WERI-Rb-1 (cell line): ENCODE measurements at regions not wholly inside any gene's neighbourhood (a gene's known extent, or its start where the extent isn't known, plus 50 kb on each side); places are given as distances from the start of the nearest gene placed in this dataset.

Source experiments
- DNase-seq: peaks from one replicate; pipeline ENCODE4 v3.0.0-alpha.2; 2020
- H3K27ac ChIP-seq: fragments of 250-450 bp; sonication (Bioruptor Pico); 2 replicates; pipeline ENCODE4 v1.5.1; 2020; ENCODE audit warnings: mild to moderate bottlenecking, moderate library complexity
- H3K27me3 ChIP-seq: fragments of 250-450 bp; sonication (Bioruptor Pico); 2 replicates; pipeline ENCODE4 v1.5.1; 2021; ENCODE audit warnings: mild to moderate bottlenecking, low read depth, moderate library complexity; ENCODE audit not compliant: insufficient read depth, severe bottlenecking
- H3K36me3 ChIP-seq: fragments of 250-450 bp; sonication (Bioruptor Pico); 2 replicates; pipeline ENCODE4 v1.5.1; 2020; ENCODE audit warnings: mild to moderate bottlenecking, moderate library complexity
- H3K4me3 ChIP-seq: 2 replicates; pipeline ENCODE4 v1.5.1; 2011; ENCODE audit warnings: low read depth, mild to moderate bottlenecking, control low read depth, low read length
- H3K9me3 ChIP-seq: fragments of 250-450 bp; sonication (Bioruptor Pico); 2 replicates; pipeline ENCODE4 v1.5.1; 2021; ENCODE audit warnings: mild to moderate bottlenecking, moderate library complexity; ENCODE audit not compliant: severe bottlenecking
- TF ChIP-seq, protein P1 (sequence below): IDR thresholded peaks from 2 replicates; pipeline ENCODE4 v1.5.1; 2011; ENCODE audit warnings: low read depth, mild to moderate bottlenecking, control low read depth, inconsistent platforms, low read length

DNA sequence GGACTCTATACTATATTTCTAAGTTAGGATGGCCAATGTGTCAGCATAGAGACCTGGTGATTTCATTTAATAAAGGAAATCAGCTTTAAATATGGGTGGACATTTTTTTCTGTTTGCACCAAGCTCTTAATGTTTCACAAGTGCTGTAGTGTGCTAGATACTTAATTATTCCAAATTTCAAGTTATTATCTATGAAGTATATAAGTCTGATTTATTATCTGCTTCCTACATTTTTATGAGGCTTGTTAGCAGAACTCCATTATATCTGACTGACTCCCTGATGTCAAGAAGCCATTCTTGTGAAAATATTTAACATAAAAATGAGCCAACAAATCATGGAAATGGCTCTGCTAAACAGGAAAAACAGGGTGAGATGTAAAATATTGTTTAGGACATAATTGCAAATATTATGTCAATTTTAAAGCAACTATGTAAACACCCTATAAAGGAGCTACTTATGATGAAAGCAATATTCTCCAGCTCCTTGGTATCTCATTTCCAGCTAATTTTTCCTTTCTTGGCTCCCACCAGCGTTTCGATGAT is 1415.2 kb downstream of the GATA3 start:
- no peak for DNase-seq
- Histone ChIP-seq H3K9me3 (no peaks in the 10 kb centered on the region), H3K36me3 (no peaks in the 10 kb centered on the region), H3K4me3 (no peak overlapping the region), H3K27me3 (no peaks in the 10 kb centered on the region), H3K27ac (no peak overlapping the region)
- TF ChIP-seq, protein P1, sequence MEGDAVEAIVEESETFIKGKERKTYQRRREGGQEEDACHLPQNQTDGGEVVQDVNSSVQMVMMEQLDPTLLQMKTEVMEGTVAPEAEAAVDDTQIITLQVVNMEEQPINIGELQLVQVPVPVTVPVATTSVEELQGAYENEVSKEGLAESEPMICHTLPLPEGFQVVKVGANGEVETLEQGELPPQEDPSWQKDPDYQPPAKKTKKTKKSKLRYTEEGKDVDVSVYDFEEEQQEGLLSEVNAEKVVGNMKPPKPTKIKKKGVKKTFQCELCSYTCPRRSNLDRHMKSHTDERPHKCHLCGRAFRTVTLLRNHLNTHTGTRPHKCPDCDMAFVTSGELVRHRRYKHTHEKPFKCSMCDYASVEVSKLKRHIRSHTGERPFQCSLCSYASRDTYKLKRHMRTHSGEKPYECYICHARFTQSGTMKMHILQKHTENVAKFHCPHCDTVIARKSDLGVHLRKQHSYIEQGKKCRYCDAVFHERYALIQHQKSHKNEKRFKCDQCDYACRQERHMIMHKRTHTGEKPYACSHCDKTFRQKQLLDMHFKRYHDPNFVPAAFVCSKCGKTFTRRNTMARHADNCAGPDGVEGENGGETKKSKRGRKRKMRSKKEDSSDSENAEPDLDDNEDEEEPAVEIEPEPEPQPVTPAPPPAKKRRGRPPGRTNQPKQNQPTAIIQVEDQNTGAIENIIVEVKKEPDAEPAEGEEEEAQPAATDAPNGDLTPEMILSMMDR, result no peak

DNA sequence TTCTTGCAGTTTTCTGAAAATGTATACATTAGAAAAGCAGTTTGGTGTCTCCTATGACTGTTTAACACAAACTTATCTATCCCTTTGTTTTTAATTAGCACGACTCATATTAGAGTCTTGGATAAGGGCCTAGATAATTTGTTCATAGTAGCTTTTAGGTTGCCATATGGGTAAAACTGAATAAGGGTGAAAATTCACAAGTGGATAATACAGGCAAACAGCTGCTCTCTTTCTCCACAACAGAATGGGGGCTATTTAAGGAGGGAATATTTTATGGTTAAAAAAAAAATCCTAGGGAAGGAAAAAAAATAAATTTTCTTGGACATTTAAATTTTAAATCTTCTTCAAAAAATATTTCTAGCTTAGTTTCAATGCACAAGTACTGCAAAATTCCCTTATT is 1416.1 kb downstream of the GATA3 start:
- Histone ChIP-seq H3K36me3 (no peaks in the 10 kb centered on the region), H3K27me3 (no peaks in the 10 kb centered on the region), H3K4me3 (no peak overlapping the region), H3K27ac (no peak overlapping the region), H3K9me3 (no peaks in the 10 kb centered on the region)
- TF ChIP-seq, protein P1, result no peak
- DNase-seq, result no peak

DNA sequence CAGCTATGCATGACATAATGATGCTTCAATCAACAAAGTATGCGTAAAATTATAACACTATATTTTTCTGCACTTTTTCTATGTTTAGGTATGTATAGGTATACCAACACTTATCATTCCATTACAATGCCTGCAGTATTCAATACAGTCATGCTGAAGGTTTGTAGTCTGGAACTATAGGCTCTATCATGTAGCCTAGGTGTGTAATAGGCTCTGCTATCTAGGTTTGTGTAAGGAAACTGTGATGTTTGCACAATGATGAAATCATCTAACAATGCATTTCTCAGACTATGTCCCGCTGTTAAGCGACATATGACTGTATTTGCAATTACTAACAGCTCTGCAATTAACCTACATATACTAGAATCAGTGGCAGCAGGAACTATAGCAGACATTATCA is 1447.5 kb downstream of the GATA3 start:
- Histone ChIP-seq H3K27ac (no peak overlapping the region), H3K27me3 (no peaks in the 10 kb centered on the region), H3K36me3 (no peaks in the 10 kb centered on the region), H3K9me3 (no peaks in the 10 kb centered on the region), H3K4me3 (no peak overlapping the region)
- no peak for DNase-seq
- TF ChIP-seq, protein P1, result no peak

DNA sequence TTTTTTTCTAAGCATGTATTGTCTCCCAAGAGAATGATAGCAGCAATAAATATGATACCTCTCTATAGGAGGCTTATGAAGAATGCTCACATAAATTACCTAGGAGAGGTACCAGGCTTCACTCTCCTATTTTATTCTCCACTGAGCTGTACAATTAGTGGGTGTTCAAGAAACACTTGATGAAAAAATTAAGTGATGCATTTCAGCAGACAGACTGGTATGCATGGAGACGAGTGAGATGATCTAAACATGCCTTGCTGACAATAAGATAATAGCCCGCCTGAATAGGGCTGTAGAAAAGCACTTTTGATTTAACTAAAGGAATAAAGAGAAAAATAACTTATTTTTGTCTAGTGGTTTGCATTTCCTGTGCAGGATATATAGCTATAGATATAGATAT is 1449.7 kb downstream of the GATA3 start:
- Histone ChIP-seq H3K36me3 (no peaks in the 10 kb centered on the region), H3K4me3 (no peak overlapping the region), H3K27ac (no peak overlapping the region), H3K27me3 (no peaks in the 10 kb centered on the region), H3K9me3 (no peaks in the 10 kb centered on the region)
- TF ChIP-seq, protein P1, result no peak
- DNase-seq, result no peak

DNA sequence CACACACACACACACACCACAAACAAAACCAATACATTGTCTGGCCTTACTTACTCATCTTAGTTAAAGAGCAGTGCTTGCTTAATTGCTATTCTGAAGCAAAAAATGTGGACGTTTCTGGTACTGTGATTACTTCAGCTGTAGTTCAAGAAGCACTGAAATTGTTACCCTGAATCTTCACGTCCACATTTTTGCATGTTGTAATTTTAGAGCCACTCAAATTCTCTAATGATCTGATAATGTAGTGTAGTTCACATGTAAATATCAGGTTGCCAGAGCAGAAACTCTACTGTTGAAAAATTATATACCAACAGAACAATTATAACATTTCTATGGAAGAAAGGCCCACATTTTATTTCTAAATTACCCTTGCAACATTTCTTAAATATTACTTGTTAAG is 1451.1 kb downstream of the GATA3 start:
- TF ChIP-seq, protein P1, result no peak
- Histone ChIP-seq H3K36me3 (no peaks in the 10 kb centered on the region), H3K4me3 (no peak overlapping the region), H3K27me3 (no peaks in the 10 kb centered on the region), H3K9me3 (no peaks in the 10 kb centered on the region), H3K27ac (no peak overlapping the region)
- DNase-seq, result no peak

DNA sequence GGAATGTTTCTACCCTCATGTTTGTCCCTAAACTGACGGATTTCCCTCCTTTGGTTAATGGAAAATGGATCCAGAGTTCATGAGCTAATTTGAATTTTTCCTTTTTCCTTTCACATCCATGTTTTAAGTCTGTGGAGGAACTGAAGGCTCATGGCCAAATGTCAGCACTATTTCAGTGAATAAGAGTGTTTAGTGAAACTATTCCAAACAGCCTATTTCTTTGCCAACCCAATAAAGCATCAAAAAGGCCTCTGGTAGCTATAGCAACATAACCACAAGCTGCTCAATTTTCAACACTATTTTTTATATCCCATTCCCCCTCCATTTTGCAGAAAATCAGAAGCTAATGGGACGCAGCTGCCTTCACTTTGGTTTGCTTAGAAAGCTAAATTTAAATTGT is 1454.1 kb downstream of the GATA3 start:
- Histone ChIP-seq H3K27ac (no peak overlapping the region), H3K4me3 (no peak overlapping the region), H3K36me3 (no peaks in the 10 kb centered on the region), H3K27me3 (no peaks in the 10 kb centered on the region), H3K9me3 (no peaks in the 10 kb centered on the region)
- TF ChIP-seq, protein P1, result no peak
- DNase-seq, result no peak
